D721Med (cell line): ENCODE measurements at regions not wholly inside any gene's neighbourhood (a gene's known extent, or its start where the extent isn't known, plus 50 kb on each side); places are given as distances from the start of the nearest gene placed in this dataset.

ENCODE experiments used
- DNase-seq: peaks from one replicate; pipeline ENCODE4 v3.0.0; 2011; ENCODE audit warnings: low spot score; ENCODE audit not compliant: insufficient read length
- FAIRE-seq: peaks from 2 replicates; lab custom pipeline; 2011; peaks lifted over from hg19 to GRCh38; lab: Jason Lieb, UNC
- TF ChIP-seq, protein P1 (sequence below): IDR thresholded peaks from 2 replicates; pipeline ENCODE4 v1.5.1; 2012; ENCODE audit warnings: mild to moderate bottlenecking, control low read depth; ENCODE audit not compliant: insufficient read depth; ENCODE audit errors: missing control alignments

DNA sequence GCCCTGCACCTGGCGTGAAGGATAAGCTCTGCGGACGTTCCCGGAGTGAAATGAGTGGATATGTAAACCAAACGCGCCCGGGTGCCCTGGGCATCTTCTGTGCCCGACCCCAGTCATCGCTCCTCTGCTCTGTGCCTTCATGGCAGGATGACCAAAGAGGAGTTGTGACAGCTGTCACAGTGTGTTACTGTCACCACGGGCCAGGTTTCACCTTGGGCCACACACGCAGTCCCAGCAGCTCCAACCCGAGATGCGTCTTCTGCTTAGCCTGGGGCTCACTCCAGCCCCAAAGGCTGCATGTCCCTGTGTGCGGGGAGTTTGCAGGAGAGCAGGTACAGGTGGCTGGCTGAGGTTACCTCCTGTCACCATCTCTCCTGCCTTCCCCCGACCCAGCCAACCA is 311.6 kb downstream of the BMP7 start:
- TF ChIP-seq, protein P1, sequence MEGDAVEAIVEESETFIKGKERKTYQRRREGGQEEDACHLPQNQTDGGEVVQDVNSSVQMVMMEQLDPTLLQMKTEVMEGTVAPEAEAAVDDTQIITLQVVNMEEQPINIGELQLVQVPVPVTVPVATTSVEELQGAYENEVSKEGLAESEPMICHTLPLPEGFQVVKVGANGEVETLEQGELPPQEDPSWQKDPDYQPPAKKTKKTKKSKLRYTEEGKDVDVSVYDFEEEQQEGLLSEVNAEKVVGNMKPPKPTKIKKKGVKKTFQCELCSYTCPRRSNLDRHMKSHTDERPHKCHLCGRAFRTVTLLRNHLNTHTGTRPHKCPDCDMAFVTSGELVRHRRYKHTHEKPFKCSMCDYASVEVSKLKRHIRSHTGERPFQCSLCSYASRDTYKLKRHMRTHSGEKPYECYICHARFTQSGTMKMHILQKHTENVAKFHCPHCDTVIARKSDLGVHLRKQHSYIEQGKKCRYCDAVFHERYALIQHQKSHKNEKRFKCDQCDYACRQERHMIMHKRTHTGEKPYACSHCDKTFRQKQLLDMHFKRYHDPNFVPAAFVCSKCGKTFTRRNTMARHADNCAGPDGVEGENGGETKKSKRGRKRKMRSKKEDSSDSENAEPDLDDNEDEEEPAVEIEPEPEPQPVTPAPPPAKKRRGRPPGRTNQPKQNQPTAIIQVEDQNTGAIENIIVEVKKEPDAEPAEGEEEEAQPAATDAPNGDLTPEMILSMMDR = no peak
- DNase-seq (no peak), FAIRE-seq (no peak)

DNA sequence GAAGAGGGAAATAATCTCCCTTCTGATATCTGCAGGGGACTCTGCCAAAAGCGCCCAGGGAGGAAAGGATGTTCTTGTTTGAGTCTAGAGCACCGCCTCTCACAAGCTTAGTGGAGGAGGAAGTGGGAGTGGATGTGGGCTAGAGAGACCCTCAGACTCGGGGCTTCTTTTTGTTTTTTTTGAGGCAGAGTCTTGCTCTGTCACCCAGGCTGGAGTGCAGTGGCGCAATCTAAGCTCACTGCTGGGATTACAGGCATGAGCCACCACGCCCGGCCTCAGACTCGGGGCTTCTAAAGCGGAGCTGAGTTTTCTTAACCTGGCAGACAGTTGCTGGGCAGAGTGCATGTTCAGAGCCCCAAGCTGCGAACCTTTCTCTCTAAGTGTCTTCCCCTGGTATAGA is 310.8 kb downstream of the BMP7 start:
- DNase-seq = no peak
- TF ChIP-seq, protein P1 = no peak
- FAIRE-seq = no peak

DNA sequence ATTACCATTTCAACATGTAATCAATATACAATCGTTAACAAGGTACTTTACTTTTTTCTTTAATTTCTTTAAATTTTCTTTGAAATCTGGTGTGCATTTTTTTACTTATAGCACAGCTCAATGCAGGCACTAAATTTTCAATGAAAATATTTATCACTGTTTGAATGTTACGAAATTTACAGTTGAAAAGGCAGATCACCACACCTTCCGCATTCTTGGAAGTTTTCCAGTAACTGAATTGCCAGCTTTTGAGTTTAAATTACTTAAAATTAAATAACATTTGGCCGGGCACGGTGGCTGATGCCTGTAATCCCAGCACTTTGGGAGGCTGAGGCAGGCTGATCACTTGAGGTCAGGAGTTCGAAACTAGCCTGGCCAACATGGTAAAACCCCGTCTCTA is 309.9 kb downstream of the BMP7 start:
- TF ChIP-seq, protein P1 = no peak
- DNase-seq (no peak), FAIRE-seq (no peak)

DNA sequence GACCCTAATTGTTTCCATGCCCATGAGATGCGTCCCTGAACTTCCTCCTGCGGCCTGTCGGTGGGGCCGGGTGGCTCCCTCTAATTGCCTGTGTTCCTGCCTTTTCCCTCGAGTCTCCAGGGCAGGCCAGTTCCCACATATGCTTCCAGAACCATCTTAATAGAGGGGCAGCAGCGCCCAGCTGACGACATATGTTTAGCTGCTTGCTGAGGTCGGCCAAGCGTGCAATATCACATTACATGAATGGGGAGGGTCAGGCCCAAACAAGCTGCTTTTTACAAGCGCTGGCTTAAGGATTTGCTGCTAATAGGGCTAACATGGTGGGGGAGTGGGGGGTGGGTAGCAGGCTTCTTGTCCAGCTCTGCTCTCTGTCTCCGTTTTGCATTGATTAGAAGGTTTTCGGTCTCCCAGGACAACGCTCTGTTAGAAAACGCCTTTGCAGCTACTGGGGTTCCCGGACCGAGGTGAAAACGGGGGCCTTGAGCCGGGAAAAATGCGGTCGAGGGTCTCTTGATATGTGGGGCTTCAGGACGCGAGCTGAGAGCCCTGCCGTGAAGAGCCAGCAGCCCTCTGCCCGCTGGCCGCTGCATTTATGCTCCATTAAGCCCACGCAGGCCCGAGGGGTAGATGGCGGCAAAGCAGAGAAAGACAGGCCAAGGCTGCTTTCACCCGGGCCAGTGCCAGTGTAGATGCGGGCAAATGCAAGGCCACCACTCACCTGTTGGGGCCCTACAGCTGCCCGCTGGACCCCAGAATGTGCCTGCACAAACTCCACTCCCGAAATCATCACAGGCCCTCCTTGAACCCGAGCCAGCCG is 308.5 kb downstream of the BMP7 start:
- FAIRE-seq = no peak
- TF ChIP-seq, protein P1 = no peak
- DNase-seq = no peak

DNA sequence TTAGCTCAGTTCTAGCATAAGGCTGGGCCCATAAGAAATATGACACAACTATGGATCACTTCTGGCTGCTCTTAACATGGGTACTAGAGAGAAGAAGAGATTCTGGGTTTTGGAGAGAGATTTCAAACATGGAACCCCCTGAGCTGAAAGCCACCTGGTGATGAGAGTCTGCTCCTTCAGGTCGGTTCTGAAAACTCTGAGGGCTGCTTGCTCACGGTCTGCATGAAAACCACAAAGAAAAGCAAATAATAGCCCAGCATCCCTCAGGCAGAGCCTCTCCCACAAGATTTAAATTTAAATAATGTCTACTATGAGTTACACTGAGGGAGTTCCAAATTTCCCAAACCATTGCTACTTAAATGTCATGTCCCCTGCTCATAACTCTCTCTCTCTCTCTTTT is 301.5 kb downstream of the BMP7 start:
- DNase-seq (no peak), FAIRE-seq (no peak)
- TF ChIP-seq, protein P1 = no peak

DNA sequence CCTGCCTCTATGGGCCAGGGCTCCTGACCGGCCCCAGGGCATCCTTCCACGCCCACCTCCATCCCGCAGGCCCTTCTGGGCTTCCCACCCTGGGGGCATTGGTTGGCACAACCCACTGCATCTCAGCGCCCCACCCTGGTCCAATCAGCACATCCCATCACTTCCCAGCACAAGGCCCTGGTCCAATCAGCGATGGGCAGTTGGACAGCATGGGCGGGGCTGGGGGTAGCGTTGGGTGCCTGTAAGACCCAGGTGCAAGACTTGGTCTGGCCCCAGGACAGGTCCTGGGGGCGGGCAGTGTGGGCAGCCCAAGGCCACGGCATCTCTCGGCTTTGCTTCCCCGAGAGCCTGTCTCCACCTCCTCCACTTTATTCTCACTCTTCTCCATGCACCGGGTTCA is 298.5 kb downstream of the BMP7 start:
- DNase-seq (no peak), FAIRE-seq (no peak)
- TF ChIP-seq, protein P1 = no peak

DNA sequence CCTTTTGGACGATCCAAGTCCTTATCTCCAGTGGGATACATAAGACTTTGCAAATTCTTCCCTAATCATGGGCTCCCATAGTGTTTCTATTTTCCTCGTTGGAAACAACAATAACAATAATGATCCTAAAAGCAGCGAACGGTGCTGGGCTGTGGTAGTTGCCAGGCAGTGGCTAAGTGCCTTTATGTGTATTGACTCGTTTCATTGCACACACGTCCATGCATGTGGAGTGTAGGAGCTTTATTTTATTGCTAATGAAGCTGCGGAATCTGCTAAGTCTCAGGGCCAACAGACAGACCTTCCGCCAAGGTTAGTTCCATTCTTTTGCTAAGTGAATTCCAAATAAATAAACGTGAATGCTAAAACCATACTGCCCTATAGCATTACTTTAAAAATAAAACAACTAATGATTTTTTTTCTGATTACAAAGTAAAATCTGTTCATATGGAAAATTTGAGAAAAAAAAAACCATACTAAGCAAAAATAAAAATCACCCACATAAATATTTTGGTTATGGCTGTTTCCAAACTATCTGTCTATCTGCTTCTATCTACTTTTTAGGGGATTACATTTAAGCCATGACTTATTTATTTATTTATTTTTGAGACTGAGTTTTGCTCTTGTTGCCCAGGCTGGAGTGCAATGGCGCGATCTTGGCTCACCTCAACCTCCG is 297.9 kb downstream of the BMP7 start:
- no peak for FAIRE-seq
- DNase-seq = no peak
- TF ChIP-seq, protein P1 = no peak
